ENCODE measurements at regions not wholly inside any gene's neighbourhood (a gene's known extent, or its start where the extent isn't known, plus 50 kb on each side); places are given as distances from the start of the nearest gene placed in this dataset.

- TF ChIP-seq, protein P1, sequence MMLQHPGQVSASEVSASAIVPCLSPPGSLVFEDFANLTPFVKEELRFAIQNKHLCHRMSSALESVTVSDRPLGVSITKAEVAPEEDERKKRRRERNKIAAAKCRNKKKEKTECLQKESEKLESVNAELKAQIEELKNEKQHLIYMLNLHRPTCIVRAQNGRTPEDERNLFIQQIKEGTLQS (IDR thresholded peaks at IDR 0.05) = no peak
- TF ChIP-seq CBX3 (IDR thresholded peaks at IDR 0.05; ENCODE audit: low read depth) (no peak), SP1 (IDR thresholded peaks at IDR 0.05; ENCODE audit: low read depth) (no peak), ZFX (IDR thresholded peaks at IDR 0.05) (no peak), YY1 (IDR thresholded peaks at IDR 0.05; ENCODE audit: extremely low read depth, insufficient replicate concordance, low read depth, low read length) (no peak), POLR2A (IDR thresholded peaks at IDR 0.05; ENCODE audit: borderline replicate concordance, extremely low read depth, insufficient read depth, insufficient read length) (no peak)
- TF ChIP-seq, protein P2, sequence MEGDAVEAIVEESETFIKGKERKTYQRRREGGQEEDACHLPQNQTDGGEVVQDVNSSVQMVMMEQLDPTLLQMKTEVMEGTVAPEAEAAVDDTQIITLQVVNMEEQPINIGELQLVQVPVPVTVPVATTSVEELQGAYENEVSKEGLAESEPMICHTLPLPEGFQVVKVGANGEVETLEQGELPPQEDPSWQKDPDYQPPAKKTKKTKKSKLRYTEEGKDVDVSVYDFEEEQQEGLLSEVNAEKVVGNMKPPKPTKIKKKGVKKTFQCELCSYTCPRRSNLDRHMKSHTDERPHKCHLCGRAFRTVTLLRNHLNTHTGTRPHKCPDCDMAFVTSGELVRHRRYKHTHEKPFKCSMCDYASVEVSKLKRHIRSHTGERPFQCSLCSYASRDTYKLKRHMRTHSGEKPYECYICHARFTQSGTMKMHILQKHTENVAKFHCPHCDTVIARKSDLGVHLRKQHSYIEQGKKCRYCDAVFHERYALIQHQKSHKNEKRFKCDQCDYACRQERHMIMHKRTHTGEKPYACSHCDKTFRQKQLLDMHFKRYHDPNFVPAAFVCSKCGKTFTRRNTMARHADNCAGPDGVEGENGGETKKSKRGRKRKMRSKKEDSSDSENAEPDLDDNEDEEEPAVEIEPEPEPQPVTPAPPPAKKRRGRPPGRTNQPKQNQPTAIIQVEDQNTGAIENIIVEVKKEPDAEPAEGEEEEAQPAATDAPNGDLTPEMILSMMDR (IDR thresholded peaks at IDR 0.05 in 2 of 3, conservative IDR thresholded peaks at IDR 0.05 in 1 of 3; ENCODE audit: borderline replicate concordance in 1 of 3, insufficient read depth in 1 of 3, low read depth in 2 of 3, low read length in 2 of 3) = no peak
Observed at GRCh38 chr13:63249411-63250187, 1834.0 kb upstream of the PCDH20 start.

All from HCT116 (cell line).